T-cell (primary cell): ENCODE measurements at regions not wholly inside any gene's neighbourhood (a gene's known extent, or its start where the extent isn't known, plus 50 kb on each side); places are given as distances from the start of the nearest gene placed in this dataset.
A peak's percentile ranks its signal among the peaks of the same experiment; 100 is the strongest.
"Not testable (repeated sequence)": the region's sequence is repeated elsewhere in the genome, so short reads cannot be mapped to it uniquely, and the experiment has no call there.

ENCODE experiments used
- ATAC-seq, 4 experiments: fragments of 200-7000 bp in 3 of 4; fragments of 150-1000 bp in 1 of 4; cut with Tn5 transposase; replicated peaks in 1 of 4; 1 replicate in 3 of 4; 2 replicates in 1 of 4; pipeline ENCODE4 v1.10.0; 2021; ENCODE audit warnings: moderate library complexity in 3 of 4, mild to moderate bottlenecking in 2 of 4, moderate number of reproducible peaks in 1 of 4
- CTCF ChIA-PET, 2 donors: fragments of 300-600 bp; sonication (Branson Sonifier 250); formaldehyde crosslinking; loops; one replicate each; lab custom pipeline; 2022; ENCODE audit warnings: antibody characterized with exemption in 2 of 2; lab: Charles Lee
- POLR2A ChIA-PET, 2 donors: fragments of 300-600 bp; sonication (Branson Sonifier 250); formaldehyde crosslinking; loops; one replicate each; lab custom pipeline; 2022; ENCODE audit warnings: antibody characterized with exemption in 2 of 2; lab: Charles Lee
- DNase-seq, 35 experiments: peaks; one replicate each; pipeline versions ENCODE4 v3.0.0 to v3.0.0-alpha.2; 2013 to 2023
- H3K27ac ChIP-seq: one replicate; pipeline ENCODE4 v1.5.1; 2013; ENCODE audit warnings: low read length
- H3K27me3 ChIP-seq, 2 experiments: replicated peaks in 1 of 2; 1 replicate in 1 of 2; 2 replicates in 1 of 2; pipeline versions ENCODE4 v1.6.1 to v1.7.0; 2013; ENCODE audit warnings: low read length in 1 of 2, mixed read lengths in 1 of 2; ENCODE audit not compliant: control insufficient read depth in 2 of 2, insufficient read depth in 2 of 2; ENCODE audit errors: extremely low read depth in 1 of 2
- H3K36me3 ChIP-seq, 2 donors: 1 replicate in 1 of 2; 2 replicates in 1 of 2; pipeline versions ENCODE4 v1.6.1 to v1.7.0; 2013; ENCODE audit warnings: low read length in 1 of 2; ENCODE audit not compliant: control insufficient read depth in 2 of 2, insufficient read depth in 1 of 2; ENCODE audit errors: extremely low read depth in 1 of 2
- H3K4me1 ChIP-seq, 2 experiments: 1 replicate in 1 of 2; 2 replicates in 1 of 2; pipeline versions ENCODE4 v1.6.1 to v1.7.0; 2013; ENCODE audit warnings: low read length in 2 of 2, mixed read lengths in 1 of 2; ENCODE audit not compliant: insufficient read depth in 2 of 2, control insufficient read depth in 1 of 2; ENCODE audit errors: extremely low read depth in 1 of 2
- H3K4me3 ChIP-seq, 2 donors: 1 replicate in 1 of 2; 2 replicates in 1 of 2; pipeline versions ENCODE4 v1.5.1 to v1.7.0; 2013; ENCODE audit warnings: mild to moderate bottlenecking in 2 of 2, low read length in 1 of 2, moderate library complexity in 1 of 2; ENCODE audit not compliant: control insufficient read depth in 1 of 2; ENCODE audit errors: extremely low read depth in 1 of 2
- H3K9me3 ChIP-seq: 2 replicates; pipeline ENCODE4 v1.7.0; 2013
- H3K27ac Mint-ChIP-seq, 2 donors: one replicate each; pipeline ENCODE4 v1.8.0; 2020 to 2021; ENCODE audit warnings: mild to moderate bottlenecking in 2 of 2, mixed read lengths in 2 of 2
- H3K27me3 Mint-ChIP-seq, 2 donors: one replicate each; pipeline ENCODE4 v1.8.0; 2021 to 2022; ENCODE audit warnings: mixed read lengths in 2 of 2
- H3K36me3 Mint-ChIP-seq: one replicate; pipeline ENCODE4 v1.8.0; 2021; ENCODE audit warnings: mixed read lengths
- H3K4me1 Mint-ChIP-seq, 3 donors: one replicate each; pipeline ENCODE4 v1.8.0; 2020 to 2022; ENCODE audit warnings: mixed read lengths in 3 of 3, mild to moderate bottlenecking in 1 of 3
- H3K4me3 Mint-ChIP-seq, 3 donors: one replicate each; pipeline ENCODE4 v1.8.0; 2020 to 2022; ENCODE audit warnings: mild to moderate bottlenecking in 3 of 3, mixed read lengths in 3 of 3, moderate library complexity in 3 of 3
- H3K9me3 Mint-ChIP-seq, 3 donors: one replicate each; pipeline ENCODE4 v1.8.0; 2020 to 2022; ENCODE audit warnings: mixed read lengths in 3 of 3
- WGBS: methylation state at CpG from one replicate; pipeline ENCODE4 v1.1.5; 2013; ENCODE audit warnings: missing lambda C conversion rate; ENCODE audit not compliant: insufficient coverage; 5-methylcytosine and 5-hydroxymethylcytosine counted together

DNA sequence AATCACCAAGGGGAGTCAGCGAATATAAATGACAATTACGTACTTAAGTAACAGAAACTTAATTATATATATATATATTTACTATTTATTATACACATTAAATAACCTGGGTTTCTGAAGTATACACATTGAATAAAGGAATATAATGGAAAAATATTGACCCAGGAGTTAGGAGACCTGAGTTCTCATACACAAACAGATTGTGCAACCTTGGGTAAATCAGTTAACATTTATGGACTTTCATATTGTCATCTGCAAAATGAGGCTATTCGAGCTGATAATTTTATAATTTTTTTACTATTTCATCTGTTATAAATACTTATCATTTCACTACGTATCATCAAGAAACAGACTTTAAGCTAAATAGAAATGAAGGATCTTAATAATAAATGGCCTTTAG lies 75.1 kb upstream of the SRRM3 start:
- Histone ChIP-seq H3K4me1 (peaks cover 0 to 6% of the 10 kb centered on the region in 2 experiments), H3K27me3 (peaks cover 0 to 2% of the 10 kb centered on the region in 2 experiments), H3K9me3 (no peaks in the 10 kb centered on the region), H3K27ac (no peak overlapping the region), H3K36me3 (no peaks in the 10 kb centered on the region), H3K4me3 (no peak overlapping the region)
- Mint-ChIP-seq H3K27me3 (peaks cover 0 to 5% of the 10 kb centered on the region in 2 donors), H3K4me3 (no peak overlapping the region), H3K36me3 (no peaks in the 10 kb centered on the region), H3K27ac (no peak overlapping the region), H3K9me3 (no peaks in the 10 kb centered on the region), H3K4me1 (peaks cover 12 to 20% (median 16%) of the 10 kb centered on the region in 3 donors)
- WGBS = no CpG with 5 or more reads among the region's 4 CpGs
- ChIA-PET CTCF (no interaction called here), POLR2A (no interaction called here)
- ATAC-seq = no peak
- DNase-seq = no peak

DNA sequence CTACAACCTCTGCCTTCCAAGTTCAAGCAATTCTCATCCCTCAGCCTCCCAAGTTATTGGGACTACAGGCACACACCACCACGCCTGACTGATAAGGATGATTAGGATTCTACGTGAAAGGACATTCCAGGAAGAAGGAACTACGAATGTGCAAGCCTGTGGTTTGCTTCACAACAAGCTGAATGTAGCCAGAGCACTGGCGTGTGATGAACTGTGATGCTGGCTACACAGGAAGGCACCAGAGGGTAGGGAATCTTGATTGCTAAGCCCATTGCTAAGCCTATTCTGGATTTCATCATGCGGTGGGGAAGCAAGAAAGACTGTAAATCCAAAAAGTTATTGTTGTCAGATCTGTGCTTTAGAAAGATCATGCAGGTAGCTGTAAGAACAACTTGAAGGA lies 72.3 kb upstream of the SRRM3 start:
- WGBS = 70% methylated on average over 4 of the region's 5 CpGs
- ChIA-PET POLR2A (no interaction called here), CTCF (no interaction called here)
- no peaks in the 10 kb centered on the region for H3K36me3 ChIP-seq
- H3K9me3 Mint-ChIP-seq = no peaks in the 10 kb centered on the region
- peaks cover 19 to 33% (median 30%) of the 10 kb centered on the region in 3 donors for H3K4me1 Mint-ChIP-seq
- DNase-seq = no peak
- H3K9me3 ChIP-seq = no peaks in the 10 kb centered on the region
- H3K4me3 ChIP-seq = no peak overlapping the region
- H3K27me3 ChIP-seq = peaks cover 0 to 7% of the 10 kb centered on the region in 2 experiments
- H3K4me1 ChIP-seq = peaks cover 7 to 10% of the 10 kb centered on the region in 2 experiments
- no peak overlapping the region for H3K27ac Mint-ChIP-seq
- no peak overlapping the region for H3K27ac ChIP-seq
- H3K4me3 Mint-ChIP-seq = no peak overlapping the region
- no peak for ATAC-seq
- peaks cover 1 to 5% of the 10 kb centered on the region in 2 donors for H3K27me3 Mint-ChIP-seq
- no peaks in the 10 kb centered on the region for H3K36me3 Mint-ChIP-seq

DNA sequence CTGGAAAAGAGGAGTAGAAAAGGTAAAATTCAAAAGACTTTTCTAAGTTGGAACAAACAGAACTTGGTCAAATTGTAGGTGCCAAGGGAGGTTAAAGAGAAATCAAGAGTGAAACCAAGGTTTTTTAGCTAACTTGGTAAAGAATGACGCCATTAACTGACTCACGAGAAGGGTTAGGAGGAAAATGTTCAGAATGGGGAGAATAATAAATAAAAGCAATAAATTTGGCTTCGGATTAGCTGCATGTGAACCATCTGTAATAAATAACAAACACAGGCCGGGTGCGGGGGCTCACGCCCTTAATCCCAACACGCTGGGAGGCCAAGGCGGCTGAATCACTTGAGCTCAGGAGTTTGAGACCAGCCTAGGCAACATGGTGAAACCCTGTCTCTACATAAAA lies 71.9 kb upstream of the SRRM3 start:
- Mint-ChIP-seq H3K9me3 (no peaks in the 10 kb centered on the region), H3K27me3 (peaks cover 1 to 5% of the 10 kb centered on the region in 2 donors), H3K4me1 (peaks cover 19 to 33% (median 30%) of the 10 kb centered on the region in 3 donors), H3K4me3 (no peak overlapping the region), H3K27ac (no peak overlapping the region), H3K36me3 (no peaks in the 10 kb centered on the region)
- 97% methylated on average over 5 of the region's 8 CpGs for WGBS
- CTCF ChIA-PET = no interaction called here
- Histone ChIP-seq H3K4me1 (peaks cover 7 to 10% of the 10 kb centered on the region in 2 experiments), H3K36me3 (no peaks in the 10 kb centered on the region), H3K4me3 (no peak overlapping the region), H3K27ac (no peak overlapping the region), H3K9me3 (no peaks in the 10 kb centered on the region), H3K27me3 (peaks cover 0 to 7% of the 10 kb centered on the region in 2 experiments)
- ATAC-seq (no peak), DNase-seq (no peak)
- POLR2A ChIA-PET = no interaction called here

DNA sequence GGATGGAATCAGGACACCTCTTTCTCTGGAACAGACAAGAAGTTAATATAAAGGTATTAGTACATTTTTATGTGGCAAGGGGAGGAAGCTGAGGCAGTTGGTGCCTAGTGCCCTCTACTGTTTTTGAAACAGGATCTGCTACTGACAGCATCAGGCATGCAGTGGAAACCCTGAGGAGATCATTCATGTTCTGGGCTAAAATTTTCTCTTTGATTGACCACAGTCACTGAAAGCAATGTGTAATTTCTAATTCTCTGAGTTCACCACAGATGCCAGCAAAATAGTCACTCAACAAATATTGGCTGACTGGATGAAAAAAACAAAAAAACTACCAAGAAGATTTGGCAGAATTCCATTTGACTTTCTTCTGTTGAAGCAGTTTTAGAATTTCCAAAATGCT lies 71.0 kb upstream of the SRRM3 start:
- H3K4me1 Mint-ChIP-seq = peaks cover 19 to 33% (median 30%) of the 10 kb centered on the region in 3 donors
- CTCF ChIA-PET, POLR2A ChIA-PET, H3K36me3 ChIP-seq, H3K4me3 ChIP-seq, H3K27me3 Mint-ChIP-seq, H3K4me3 Mint-ChIP-seq, H3K27me3 ChIP-seq, H3K27ac ChIP-seq, H3K27ac Mint-ChIP-seq, H3K9me3 ChIP-seq, H3K36me3 Mint-ChIP-seq, H3K9me3 Mint-ChIP-seq: not testable (repeated sequence)
- DNase-seq = peak in 1 of 35 experiments; percentile 35
- peaks cover 7 to 10% of the 10 kb centered on the region in 2 experiments for H3K4me1 ChIP-seq
- ATAC-seq = peak in 2 of 4 experiments; percentile 33 to 51

DNA sequence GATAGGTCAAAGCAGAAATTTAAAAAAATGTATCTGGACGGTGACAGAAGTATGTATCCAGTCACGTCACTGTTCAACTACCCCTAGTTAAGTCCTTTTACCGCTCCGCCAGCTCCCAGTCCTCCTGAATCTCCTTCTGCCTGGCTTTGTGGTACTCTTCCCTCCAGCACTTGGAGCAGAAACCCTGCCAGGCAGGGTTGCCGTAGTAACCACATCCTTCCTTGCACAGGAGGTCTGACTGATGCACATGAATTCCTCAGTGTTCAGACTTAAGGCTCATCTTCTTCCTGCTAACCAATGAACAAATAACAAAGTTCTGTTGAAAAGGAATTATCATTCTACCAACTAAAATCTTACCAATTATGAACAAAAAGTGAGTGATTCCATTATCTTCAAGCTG lies 69.8 kb upstream of the SRRM3 start:
- DNase-seq, H3K9me3 ChIP-seq, H3K27ac ChIP-seq, ATAC-seq, H3K4me3 ChIP-seq, H3K27me3 ChIP-seq, H3K27me3 Mint-ChIP-seq, POLR2A ChIA-PET, H3K9me3 Mint-ChIP-seq, H3K36me3 ChIP-seq, H3K4me3 Mint-ChIP-seq, H3K36me3 Mint-ChIP-seq: not testable (repeated sequence)
- 67% methylated on average over 4 of the region's 5 CpGs for WGBS
- peaks cover 7 to 10% of the 10 kb centered on the region in 2 experiments for H3K4me1 ChIP-seq
- CTCF ChIA-PET = interaction anchor here in 1 of 2 donors (0.9 kb wide), 1 partner anchor 111 kb away, joined by 3 read pairs; no protein-coding TSS in a partner anchor
- Mint-ChIP-seq H3K4me1 (peaks cover 19 to 33% (median 30%) of the 10 kb centered on the region in 3 donors), H3K27ac (peak overlapping the region in 1 of 2 donors; percentile 75)

DNA sequence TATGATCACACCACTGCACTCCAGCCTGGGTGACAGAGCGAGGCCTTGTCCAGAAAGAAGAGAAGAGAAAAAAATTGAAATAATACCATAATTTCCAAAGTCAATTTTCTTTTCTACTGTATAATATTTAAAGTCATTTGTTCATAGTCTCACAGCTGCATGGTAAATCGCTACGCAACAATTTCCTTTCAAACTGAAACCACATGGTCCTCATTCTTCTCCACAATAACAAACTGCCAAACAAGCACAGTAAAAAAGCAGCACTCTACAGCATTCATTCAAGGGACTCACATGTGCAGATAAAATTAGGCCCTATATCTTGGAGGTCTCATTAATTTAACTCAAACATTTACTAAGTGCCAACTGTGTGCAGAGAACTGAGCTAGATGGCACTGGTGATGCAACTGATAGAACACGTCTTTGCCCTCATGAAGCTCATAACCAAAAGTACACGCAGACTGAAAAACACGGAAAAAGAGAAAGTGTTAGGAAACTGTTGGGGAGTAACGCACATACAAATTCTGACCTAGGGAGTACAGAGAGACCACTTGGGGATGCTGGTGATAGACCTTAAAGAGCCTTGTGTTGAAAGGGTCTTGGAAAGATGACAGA lies 68.4 kb upstream of the SRRM3 start:
- H3K4me1 Mint-ChIP-seq = peaks cover 19 to 45% (median 36%) of the 10 kb centered on the region in 3 donors
- H3K36me3 Mint-ChIP-seq = no peaks in the 10 kb centered on the region
- ATAC-seq (peak; percentile 40 to 74 (median 62)), DNase-seq (peak in 2 of 35 experiments; percentile 2 to 19)
- CTCF ChIA-PET = interaction anchor here in 1 of 2 donors (0.6 kb wide), 1 partner anchor 64 kb away, joined by 3 read pairs; no protein-coding TSS in a partner anchor
- peaks cover 0 to 7% of the 10 kb centered on the region in 2 experiments for H3K27me3 ChIP-seq
- peaks cover 9 to 10% of the 10 kb centered on the region in 2 experiments for H3K4me1 ChIP-seq
- H3K27ac Mint-ChIP-seq = peak overlapping the region; percentile 93 to 98
- POLR2A ChIA-PET = no interaction called here
- no peaks in the 10 kb centered on the region for H3K36me3 ChIP-seq
- 48% methylated on average over 3 of the region's 7 CpGs for WGBS
- no peaks in the 10 kb centered on the region for H3K9me3 ChIP-seq
- no peaks in the 10 kb centered on the region for H3K9me3 Mint-ChIP-seq
- H3K27me3 Mint-ChIP-seq = peaks cover 1 to 5% of the 10 kb centered on the region in 2 donors
- peak overlapping the region; percentile 66 to 77 (median 74) for H3K4me3 Mint-ChIP-seq
- H3K27ac ChIP-seq = no peak overlapping the region
- H3K4me3 ChIP-seq = peak overlapping the region in 1 of 2 donors; percentile 3
